OCI-LY7 (cell line): ENCODE measurements at regions not wholly inside any gene's neighbourhood (a gene's known extent, or its start where the extent isn't known, plus 50 kb on each side); places are given as distances from the start of the nearest gene placed in this dataset.

ENCODE experiments used
- BruUV-seq: library from RNA; stranded (reverse); fragments of 400-500 nt; replicated peaks from 2 replicates; lab custom pipeline; 2021; lab: Mats Ljungman, UMichigan
- CTCF ChIA-PET: fragments of 300-600 bp; sonication (Branson Sonifier 250); formaldehyde crosslinking; loops from one replicate; lab custom pipeline; 2022; ENCODE audit warnings: antibody characterized with exemption; ENCODE audit not compliant: unreplicated experiment; lab: Charles Lee
- POLR2A ChIA-PET: fragments of 300-600 bp; sonication (Branson Sonifier 250); formaldehyde crosslinking; loops from one replicate; lab custom pipeline; 2022; ENCODE audit warnings: antibody characterized with exemption; lab: Charles Lee
- DNase-seq: peaks from one replicate; pipeline ENCODE4 v3.0.0-alpha.2; 2015; ENCODE audit warnings: low spot score
- H2AFZ ChIP-seq: fragments of 200-600 bp; sonication (generic), shearing (Covaris generic); 2 replicates; pipeline ENCODE4 v1.6.1; 2014; ENCODE audit warnings: mild to moderate bottlenecking, antibody characterized with exemption, low read length, moderate library complexity
- H3K27ac ChIP-seq: fragments of 200-600 bp; sonication (generic); 2 replicates; pipeline ENCODE4 v1.5.1; 2014; ENCODE audit warnings: mixed run types, low read depth, mild to moderate bottlenecking, moderate library complexity, low read length, inconsistent platforms; ENCODE audit not compliant: poor library complexity, severe bottlenecking
- H3K36me3 ChIP-seq: fragments of 200-600 bp; sonication (generic); 2 replicates; pipeline ENCODE4 v1.6.1; 2014; ENCODE audit warnings: mild to moderate bottlenecking, antibody characterized with exemption, low read length, moderate library complexity, mixed read lengths; ENCODE audit not compliant: insufficient read depth
- H3K4me1 ChIP-seq: fragments of 200-600 bp; sonication (generic); 2 replicates; pipeline ENCODE4 v1.5.1; 2014; ENCODE audit warnings: mild to moderate bottlenecking, low read length; ENCODE audit not compliant: insufficient read depth, poor library complexity, severe bottlenecking
- H3K4me2 ChIP-seq: fragments of 200-600 bp; sonication (generic); 2 replicates; pipeline ENCODE4 v1.6.1; 2014; ENCODE audit warnings: mild to moderate bottlenecking, low read length
- H3K4me3 ChIP-seq: fragments of 200-600 bp; sonication (generic); 2 replicates; pipeline ENCODE4 v1.5.1; 2014; ENCODE audit warnings: mild to moderate bottlenecking, low read depth, low read length; ENCODE audit not compliant: poor library complexity, severe bottlenecking
- H3K79me2 ChIP-seq: fragments of 200-600 bp; sonication (generic); 2 replicates; pipeline ENCODE4 v1.6.1; 2016; ENCODE audit warnings: low read depth, mild to moderate bottlenecking, low read length, moderate library complexity, mixed read lengths; ENCODE audit not compliant: insufficient read depth
- H3K9me2 ChIP-seq: fragments of 200-600 bp; sonication (generic); 2 replicates; pipeline ENCODE4 v1.6.1; 2016; ENCODE audit warnings: mild to moderate bottlenecking, low read length, mixed read lengths; ENCODE audit not compliant: insufficient read depth
- H3K9me3 ChIP-seq: fragments of 200-600 bp; sonication (generic); 2 replicates; pipeline ENCODE4 v1.6.1; 2014; ENCODE audit warnings: mild to moderate bottlenecking, mixed run types, low read length, mixed read lengths
- H4K20me1 ChIP-seq: fragments of 200-600 bp; sonication (generic); 2 replicates; pipeline ENCODE4 v1.6.1; 2014; ENCODE audit warnings: mild to moderate bottlenecking, antibody characterized with exemption, low read length, moderate library complexity, mixed read lengths; ENCODE audit not compliant: insufficient read depth
- EZH2phosphoT487 ChIP-seq: fragments of 200-600 bp; sonication (generic); IDR thresholded peaks from 2 replicates; pipeline ENCODE4 v1.6.1; 2018; ENCODE audit warnings: low read depth, borderline replicate concordance, mild to moderate bottlenecking, mixed run types, antibody characterized with exemption, low read length, moderate library complexity, mixed read lengths
- intact Hi-C: fragments of 100-400 bp; cut with micrococcal nuclease; formaldehyde crosslinking; loops from one replicate; pipeline ENCODE4 v1.10.0; 2022; ENCODE audit not compliant: unreplicated experiment
- TF ChIP-seq, protein P1 (sequence below): fragments of 200-600 bp; sonication (generic); conservative IDR thresholded peaks from 2 replicates; pipeline ENCODE4 v1.5.1; 2014; ENCODE audit warnings: mild to moderate bottlenecking, antibody characterized with exemption, low read length, moderate library complexity, mixed read lengths

DNA sequence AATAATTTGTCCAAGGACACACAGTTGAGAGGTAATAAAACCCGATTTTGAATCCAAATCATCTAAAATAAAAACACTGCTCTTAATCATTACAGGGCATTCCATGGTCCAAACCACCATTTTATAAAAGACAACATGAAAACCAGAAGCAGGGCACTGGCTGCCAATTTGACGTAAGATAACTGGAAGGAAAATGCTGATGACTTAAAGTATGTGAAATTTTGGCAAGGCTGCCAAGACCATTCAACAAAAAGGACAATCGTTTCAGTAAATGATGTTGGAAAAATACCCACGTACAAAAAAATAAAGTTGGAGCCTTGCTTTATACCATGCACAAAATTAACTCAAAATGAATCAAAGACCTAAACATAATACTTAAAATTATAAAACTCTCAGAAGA lies 344.4 kb downstream of the RAPGEF2 start:
- CTCF ChIA-PET, result no interaction called here

DNA sequence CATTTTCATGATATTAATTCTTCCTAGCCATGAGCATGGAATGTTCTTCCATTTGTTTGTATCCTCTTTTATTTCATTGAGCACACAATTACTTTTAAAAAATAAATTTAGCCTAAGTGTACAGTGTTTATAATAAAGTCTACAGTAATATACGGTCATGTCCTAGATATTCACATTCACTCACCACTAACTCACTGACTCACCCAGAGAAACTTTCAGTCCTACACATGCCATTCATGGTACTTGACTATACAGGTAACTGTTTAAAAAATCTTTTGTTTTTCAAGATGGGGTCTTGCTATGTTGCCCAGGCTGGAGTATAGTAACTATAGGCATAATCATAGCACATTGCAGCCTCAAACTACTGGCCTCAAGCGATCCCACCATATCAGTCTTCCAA lies 348.1 kb downstream of the RAPGEF2 start:
- no peak overlapping the region for H3K27ac ChIP-seq
- no peaks in the 10 kb centered on the region for H3K36me3 ChIP-seq
- no peaks in the 10 kb centered on the region for H4K20me1 ChIP-seq
- H3K79me2 ChIP-seq, result no peaks in the 10 kb centered on the region
- no peak overlapping the region for H3K4me2 ChIP-seq
- ChIA-PET CTCF (no interaction called here), POLR2A (no interaction called here)
- H3K4me3 ChIP-seq, result no peak overlapping the region
- no peak for DNase-seq
- no peaks in the 10 kb centered on the region for H3K4me1 ChIP-seq
- H3K9me3 ChIP-seq, result no peaks in the 10 kb centered on the region
- no peaks in the 10 kb centered on the region for H3K9me2 ChIP-seq
- TF ChIP-seq EZH2phosphoT487, result no peak
- TF ChIP-seq, protein P1, sequence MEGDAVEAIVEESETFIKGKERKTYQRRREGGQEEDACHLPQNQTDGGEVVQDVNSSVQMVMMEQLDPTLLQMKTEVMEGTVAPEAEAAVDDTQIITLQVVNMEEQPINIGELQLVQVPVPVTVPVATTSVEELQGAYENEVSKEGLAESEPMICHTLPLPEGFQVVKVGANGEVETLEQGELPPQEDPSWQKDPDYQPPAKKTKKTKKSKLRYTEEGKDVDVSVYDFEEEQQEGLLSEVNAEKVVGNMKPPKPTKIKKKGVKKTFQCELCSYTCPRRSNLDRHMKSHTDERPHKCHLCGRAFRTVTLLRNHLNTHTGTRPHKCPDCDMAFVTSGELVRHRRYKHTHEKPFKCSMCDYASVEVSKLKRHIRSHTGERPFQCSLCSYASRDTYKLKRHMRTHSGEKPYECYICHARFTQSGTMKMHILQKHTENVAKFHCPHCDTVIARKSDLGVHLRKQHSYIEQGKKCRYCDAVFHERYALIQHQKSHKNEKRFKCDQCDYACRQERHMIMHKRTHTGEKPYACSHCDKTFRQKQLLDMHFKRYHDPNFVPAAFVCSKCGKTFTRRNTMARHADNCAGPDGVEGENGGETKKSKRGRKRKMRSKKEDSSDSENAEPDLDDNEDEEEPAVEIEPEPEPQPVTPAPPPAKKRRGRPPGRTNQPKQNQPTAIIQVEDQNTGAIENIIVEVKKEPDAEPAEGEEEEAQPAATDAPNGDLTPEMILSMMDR, result no peak
- intact Hi-C loops, result no loop called here
- no TSS peak for BruUV-seq
- H2AFZ ChIP-seq, result no peak overlapping the region

More for the DNA sequence above, 344.4 kb downstream of the RAPGEF2 start:
- intact Hi-C loops, result no loop called here
- TF ChIP-seq EZH2phosphoT487, result no peak
- TF ChIP-seq, protein P1, result no peak
- Histone ChIP-seq H3K4me1 (no peaks in the 10 kb centered on the region), H3K27ac (no peak overlapping the region), H3K4me2 (no peak overlapping the region), H3K36me3 (no peaks in the 10 kb centered on the region), H3K4me3 (no peak overlapping the region), H3K79me2 (no peaks in the 10 kb centered on the region), H2AFZ (no peak overlapping the region), H4K20me1 (no peaks in the 10 kb centered on the region), H3K9me3 (no peaks in the 10 kb centered on the region), H3K9me2 (no peaks in the 10 kb centered on the region)
- DNase-seq, result no peak
- BruUV-seq, result no TSS peak
- POLR2A ChIA-PET, result no interaction called here

DNA sequence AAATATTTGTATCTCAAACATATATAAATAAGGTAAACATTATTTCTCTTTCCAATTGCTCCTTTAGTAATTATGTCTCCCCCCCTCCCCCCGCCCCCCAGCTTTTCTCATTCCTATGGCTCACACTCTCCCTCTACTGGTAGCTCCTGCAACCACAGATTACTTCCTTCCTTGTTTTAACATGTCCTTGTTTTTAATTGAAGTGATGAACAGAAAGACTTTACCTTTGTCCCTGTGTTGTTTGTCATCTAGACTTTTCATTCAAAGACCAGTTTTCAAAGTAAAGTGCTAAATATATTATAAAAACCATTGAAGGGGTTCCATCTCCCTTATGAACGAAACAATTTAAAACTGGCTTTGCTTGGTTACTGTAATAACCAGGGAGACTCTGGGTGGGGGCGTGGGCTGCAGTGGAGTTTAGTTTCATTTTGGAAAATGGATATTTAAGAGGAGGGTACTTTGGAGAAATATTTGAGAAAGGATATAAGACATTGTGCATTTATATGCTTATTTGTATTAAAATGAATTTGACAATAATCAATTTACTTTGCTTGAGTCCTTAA lies 352.9 kb downstream of the RAPGEF2 start:
- Histone ChIP-seq H3K4me3 (no peak overlapping the region), H3K9me3 (no peaks in the 10 kb centered on the region), H3K79me2 (no peaks in the 10 kb centered on the region), H2AFZ (peak overlapping the region; percentile 39; the same call in 1 of the 2 replicates), H3K36me3 (no peaks in the 10 kb centered on the region), H4K20me1 (no peaks in the 10 kb centered on the region), H3K4me2 (no peak overlapping the region), H3K9me2 (no peaks in the 10 kb centered on the region; the same call in 1 of the 2 replicates), H3K27ac (no peak overlapping the region), H3K4me1 (no peaks in the 10 kb centered on the region)
- BruUV-seq, result no TSS peak
- no peak for TF ChIP-seq EZH2phosphoT487
- TF ChIP-seq, protein P1, result peak; percentile 79
- CTCF ChIA-PET, result no interaction called here
- intact Hi-C loops, result no loop called here
- peak; percentile 28 for DNase-seq
- POLR2A ChIA-PET, result interaction anchor here (0.6 to 1.1 kb wide), 2 partner anchors 9 to 1520 kb away, joined by 3 to 5 read pairs; no protein-coding TSS in a partner anchor
